Fibroblast of the aortic adventitia (primary cell): ENCODE measurements at regions not wholly inside any gene's neighbourhood (a gene's known extent, or its start where the extent isn't known, plus 50 kb on each side); places are given as distances from the start of the nearest gene placed in this dataset.
"Not testable (repeated sequence)": the region's sequence is repeated elsewhere in the genome, so short reads cannot be mapped to it uniquely, and the experiment has no call there.

Experiments
- DNase-seq: peaks from one replicate; pipeline ENCODE4 v3.0.0-alpha.2; 2010; ENCODE audit warnings: low read depth
- H3K4me3 ChIP-seq: 2 replicates; pipeline ENCODE4 v1.5.1; 2011; ENCODE audit warnings: low read depth, mild to moderate bottlenecking, control low read depth, low read length, moderate library complexity
- CTCF ChIP-seq: IDR thresholded peaks from 2 replicates; pipeline ENCODE4 v1.5.1; 2011; ENCODE audit warnings: mild to moderate bottlenecking, low read length, control low read depth, inconsistent platforms; ENCODE audit not compliant: insufficient read depth

DNA sequence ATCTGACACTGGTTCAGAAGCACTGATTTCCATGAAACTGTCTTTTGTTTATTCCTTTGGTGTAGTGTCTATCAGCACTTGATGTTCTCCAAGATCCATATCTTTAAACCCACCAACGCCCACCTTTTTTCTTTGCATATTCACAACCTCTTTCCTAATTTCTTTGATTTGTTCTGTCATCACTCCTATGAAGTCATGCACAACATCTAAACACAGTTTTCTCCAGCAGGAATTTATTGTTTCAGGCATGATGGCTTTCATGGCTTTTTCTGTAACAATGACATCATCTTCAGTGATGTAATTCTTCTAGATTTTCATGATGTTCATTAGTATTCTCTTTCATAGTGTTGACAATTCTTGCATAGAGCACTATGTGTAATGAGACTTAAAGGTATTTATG, 219.6 kb upstream of the POU1F1 start:
- H3K4me3 ChIP-seq, result no peak overlapping the region
- no peak for DNase-seq
- no peak for TF ChIP-seq CTCF

DNA sequence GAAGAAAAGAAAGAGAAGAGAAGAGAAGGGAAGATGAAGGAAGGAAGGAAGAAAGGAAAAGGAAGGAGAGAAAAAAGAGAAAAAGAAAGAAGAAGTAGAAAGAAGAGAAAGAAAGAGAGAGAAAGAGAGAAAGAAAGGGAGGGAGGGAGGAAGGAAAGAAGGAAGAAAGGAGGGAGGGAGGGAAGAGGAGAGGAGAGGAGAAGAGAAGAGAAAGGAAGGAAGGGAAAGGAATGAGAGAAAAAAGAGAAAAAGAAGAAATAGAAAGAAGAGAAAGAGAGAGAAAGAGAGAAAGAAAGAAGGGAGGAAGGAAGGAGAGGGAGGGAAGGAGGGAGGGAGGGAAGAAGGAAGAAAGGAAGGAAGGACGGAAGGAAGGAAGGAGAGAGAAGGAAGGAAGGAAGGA, 217.9 kb upstream of the POU1F1 start:
- no peak overlapping the region for H3K4me3 ChIP-seq
- TF ChIP-seq CTCF, result no peak
- DNase-seq, result no peak

- no peak for DNase-seq
- H3K4me3 ChIP-seq, result no peak overlapping the region
- TF ChIP-seq CTCF, result no peak
Observed at GRCh38 chr3:87491843-87492242, 215.5 kb upstream of the POU1F1 start.

DNA sequence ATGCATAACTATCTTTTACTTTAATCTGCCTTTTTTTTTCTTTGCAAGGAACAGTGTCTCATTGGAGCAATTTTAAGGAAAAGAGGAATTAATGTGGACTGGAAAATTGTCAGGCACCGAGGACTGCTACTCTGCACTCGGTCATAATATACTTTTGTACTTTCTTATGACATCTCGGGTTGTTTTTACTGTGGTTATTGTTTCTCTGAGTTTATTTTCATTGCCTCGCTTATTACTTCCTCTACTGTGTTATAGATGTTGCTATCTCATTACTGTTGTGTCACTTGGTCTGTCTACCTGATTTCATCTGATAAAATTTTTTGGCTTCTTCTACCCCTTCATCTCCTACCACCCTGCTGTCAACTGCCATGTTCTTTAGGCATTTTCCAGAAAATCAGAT, 213.5 kb upstream of the POU1F1 start:
- no peak overlapping the region for H3K4me3 ChIP-seq
- no peak for TF ChIP-seq CTCF
- no peak for DNase-seq

DNA sequence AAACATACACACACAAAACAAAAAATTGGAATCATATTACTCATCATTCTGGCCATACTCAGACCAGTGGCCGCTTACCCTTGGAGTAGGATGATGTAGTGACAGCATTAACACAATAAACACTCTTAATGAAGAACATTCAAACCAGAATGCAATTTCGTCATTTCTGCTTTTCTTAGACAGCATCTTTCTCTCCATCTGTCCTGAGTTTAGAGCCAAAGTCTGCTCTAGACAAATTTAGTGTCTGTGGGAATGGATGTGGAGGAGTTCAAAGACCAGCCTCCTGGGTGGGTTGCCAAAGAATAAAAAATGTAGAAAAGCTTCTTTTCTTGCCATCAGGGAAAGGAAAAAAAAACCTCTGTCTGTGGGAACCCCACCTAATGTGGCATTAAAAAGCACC, 212.4 kb upstream of the POU1F1 start:
- H3K4me3 ChIP-seq, result no peak overlapping the region
- TF ChIP-seq CTCF, result no peak
- DNase-seq, result peak; percentile 14

DNA sequence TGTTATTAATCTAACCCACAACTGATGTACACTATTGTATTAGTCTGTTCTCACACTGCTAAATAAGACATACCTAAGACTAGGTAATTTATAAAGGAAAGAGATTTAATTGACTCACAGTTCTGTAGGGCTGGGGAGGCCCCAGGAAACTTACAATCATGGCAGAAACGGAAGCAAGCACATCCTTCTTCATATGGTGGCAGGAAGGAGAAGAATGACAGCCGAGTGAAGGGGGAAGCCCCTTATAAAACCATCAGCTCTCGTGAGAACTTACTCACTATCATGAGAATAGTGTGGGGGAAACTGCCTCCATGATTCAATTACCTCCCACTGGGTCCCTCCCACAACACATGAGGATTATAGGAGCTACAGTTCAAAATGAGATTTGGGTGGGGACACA, 210.3 kb upstream of the POU1F1 start:
- not testable (repeated sequence) for DNase-seq

GRCh38 chr3:87486115-87486514, 209.7 kb upstream of the POU1F1 start:
- no peak overlapping the region for H3K4me3 ChIP-seq
- TF ChIP-seq CTCF, result no peak
- no peak for DNase-seq

More for the DNA sequence above, 210.3 kb upstream of the POU1F1 start:
- not testable (repeated sequence) for H3K4me3 ChIP-seq

DNA sequence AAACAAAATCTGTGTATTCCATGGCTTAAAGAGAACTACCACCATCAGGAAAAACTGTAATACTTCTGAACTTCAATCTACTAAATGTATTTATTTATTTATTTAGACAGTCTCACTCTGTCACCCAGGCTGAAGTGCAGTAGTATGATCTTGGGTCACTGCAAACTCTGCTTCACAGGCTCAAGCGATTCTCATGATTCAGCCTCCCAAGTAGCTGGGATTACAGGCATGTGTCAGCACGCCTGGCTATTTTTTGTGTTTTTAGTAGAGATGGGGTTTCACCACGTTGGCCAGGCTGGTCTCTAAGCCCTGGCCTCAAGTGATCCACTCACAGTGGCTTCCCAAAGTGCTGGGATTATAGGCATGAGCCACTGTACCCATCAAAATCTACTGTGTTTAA, 202.3 kb upstream of the POU1F1 start:
- no peak for DNase-seq
- no peak for TF ChIP-seq CTCF
- H3K4me3 ChIP-seq, result no peak overlapping the region
